ENCODE measurements at regions not wholly inside any gene's neighbourhood (a gene's known extent, or its start where the extent isn't known, plus 50 kb on each side); places are given as distances from the start of the nearest gene placed in this dataset.

- Histone ChIP-seq H3K27ac (ENCODE audit: insufficient read depth, low read depth, low read length) (no peak overlapping the region), H3K9me1 (replicated peaks; ENCODE audit: control insufficient read depth, extremely low read depth, insufficient read depth, low read length) (no peaks in the 10 kb centered on the region), H3K79me2 (ENCODE audit: control insufficient read depth, insufficient read depth, low read length) (no peaks in the 10 kb centered on the region), H4K20me1 (replicated peaks; ENCODE audit: control insufficient read depth, extremely low read depth, insufficient read depth, low read length) (no peaks in the 10 kb centered on the region), H3K4me2 (ENCODE audit: insufficient read depth, low read length) (no peak overlapping the region), H3K4me3 (replicated peaks in 1 of 3; ENCODE audit: insufficient read depth in 1 of 3, low read depth in 1 of 3, low read length in 3 of 3) (no peak overlapping the region), H3K4me1 (ENCODE audit: control insufficient read depth, extremely low read depth, insufficient read depth, low read length) (no peaks in the 10 kb centered on the region), H3K36me3 (ENCODE audit: control insufficient read depth in 2 of 2, extremely low read depth in 1 of 2, insufficient read depth in 2 of 2, low read length in 2 of 2) (no peaks in the 10 kb centered on the region), H3K9ac (replicated peaks; ENCODE audit: extremely low read depth, insufficient read depth, low read length) (no peak overlapping the region), H3K27me3 (ENCODE audit: control insufficient read depth in 2 of 2, insufficient read depth in 2 of 2, low read length in 2 of 2) (peaks cover 36 to 45% of the 10 kb centered on the region in 2 experiments), H2AFZ (ENCODE audit: low read depth, low read length) (no peak overlapping the region), H3K9me3 (replicated peaks; ENCODE audit: control insufficient read depth, insufficient read depth, low read length) (no peaks in the 10 kb centered on the region)
- FAIRE-seq (no peak), DNase-seq (ENCODE audit: low read depth, low spot score) (no peak)
- CTCF ChIA-PET, result interaction anchor here (0.8 to 1.1 kb wide), 2 partner anchors 20 to 119 kb away, joined by 3 to 4 read pairs; no protein-coding TSS in a partner anchor
- TF ChIP-seq EZH2 (IDR thresholded peaks at IDR 0.05; ENCODE audit: borderline replicate concordance, low read depth, low read length, severe bottlenecking) (no peak), MYC (IDR thresholded peaks at IDR 0.05; ENCODE audit: low read depth, low read length) (no peak), GATA2 (IDR thresholded peaks at IDR 0.05; ENCODE audit: insufficient read depth, insufficient read length, low read depth, low read length) (no peak), POLR2AphosphoS5 (IDR thresholded peaks at IDR 0.05; ENCODE audit: insufficient read depth, low read depth, low read length) (no peak), FOS (IDR thresholded peaks at IDR 0.05; ENCODE audit: borderline replicate concordance, insufficient read depth, low read length) (no peak), POLR2A (IDR thresholded peaks at IDR 0.05; ENCODE audit: low read depth, low read length) (no peak), CTCF (IDR thresholded peaks at IDR 0.05; ENCODE audit: extremely low read depth in 1 of 2, insufficient read depth in 1 of 2, low read depth in 1 of 2, low read length in 2 of 2) (no peak), JUN (IDR thresholded peaks at IDR 0.05; ENCODE audit: borderline replicate concordance, insufficient read depth, insufficient read length, low read depth) (no peak)
- TF ChIP-seq, protein P1, sequence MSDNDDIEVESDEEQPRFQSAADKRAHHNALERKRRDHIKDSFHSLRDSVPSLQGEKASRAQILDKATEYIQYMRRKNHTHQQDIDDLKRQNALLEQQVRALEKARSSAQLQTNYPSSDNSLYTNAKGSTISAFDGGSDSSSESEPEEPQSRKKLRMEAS (IDR thresholded peaks at IDR 0.05; ENCODE audit: insufficient read depth, insufficient read length), result no peak
- BruUV-seq (replicated peaks), result no TSS peak
- POLR2A ChIA-PET, result no interaction called here
- dilution Hi-C loops (cut with MboI; ENCODE audit: extremely low pct_ligation_motif_present, low sequenced_read_pairs), result no loop called here
- intact Hi-C loops (cut with micrococcal nuclease), result no loop called here
Observed at GRCh38 chr10:100624298-100624697, 88.6 kb downstream of the HIF1AN start.

All from endothelial cell of umbilical vein (primary cell).